ENCODE measurements at regions not wholly inside any gene's neighbourhood (a gene's known extent, or its start where the extent isn't known, plus 50 kb on each side); places are given as distances from the start of the nearest gene placed in this dataset.

DNA sequence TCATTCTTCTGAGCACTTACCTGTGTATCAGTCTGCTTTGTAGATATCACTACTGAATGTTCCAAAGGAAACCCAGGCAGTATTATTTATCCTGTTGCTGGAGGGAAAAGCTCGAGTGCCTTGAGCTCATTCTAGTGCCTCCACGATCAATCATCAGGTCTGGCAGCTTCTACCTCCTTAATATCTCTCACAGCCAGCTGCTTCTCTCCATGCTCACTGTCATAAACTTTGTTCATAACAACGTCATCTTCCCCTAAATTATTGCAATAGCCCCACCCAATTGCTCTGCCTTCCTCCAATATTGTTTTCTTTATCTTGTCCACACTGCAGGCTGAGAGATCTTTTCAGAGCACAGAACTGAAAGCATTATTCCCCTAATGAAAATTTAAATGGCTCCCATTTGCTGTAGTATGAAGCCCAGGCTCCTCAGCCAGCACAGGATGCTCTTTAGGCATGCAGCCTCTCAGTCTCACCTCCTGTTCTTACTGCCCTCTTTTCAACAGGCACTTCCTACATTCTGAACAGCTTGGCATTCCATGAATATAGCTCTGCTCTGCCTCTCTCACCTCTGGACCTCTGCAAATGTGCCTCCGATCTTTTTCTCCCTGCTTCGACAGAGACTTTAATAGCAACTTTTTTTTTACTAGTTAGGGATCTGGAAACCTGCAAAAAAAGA, 504.2 kb upstream of the IGFBP7 start:
- no peak for DNase-seq (ENCODE audit: low read depth, low spot score)

DNA sequence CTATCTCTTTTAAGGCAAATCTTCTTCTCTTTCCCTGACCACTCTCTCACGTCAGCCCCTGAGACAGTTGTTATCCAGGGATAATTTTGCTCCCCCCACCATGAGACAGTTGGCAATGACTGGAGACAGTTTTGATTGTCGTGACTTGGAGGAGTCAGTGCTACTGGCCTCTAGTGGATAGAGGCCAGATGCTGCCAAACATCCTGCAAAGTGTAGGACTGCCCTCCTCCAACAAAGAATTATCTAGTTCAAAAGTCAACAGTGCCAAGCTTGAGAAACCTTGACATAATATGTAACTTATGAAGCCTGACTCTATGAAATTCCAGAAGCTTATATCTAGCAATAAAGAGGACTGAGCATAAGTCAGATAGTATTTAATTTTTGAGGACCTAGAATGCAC, 502.1 kb upstream of the IGFBP7 start:
- DNase-seq (ENCODE audit: low read depth, low spot score) = no peak

GRCh38 chr4:57607566-57608180, 497.5 kb upstream of the IGFBP7 start:
- no peak for DNase-seq (ENCODE audit: low read depth, low spot score)

GRCh38 chr4:57605376-57605775, 495.2 kb upstream of the IGFBP7 start:
- DNase-seq (ENCODE audit: low read depth, low spot score) = no peak

DNA sequence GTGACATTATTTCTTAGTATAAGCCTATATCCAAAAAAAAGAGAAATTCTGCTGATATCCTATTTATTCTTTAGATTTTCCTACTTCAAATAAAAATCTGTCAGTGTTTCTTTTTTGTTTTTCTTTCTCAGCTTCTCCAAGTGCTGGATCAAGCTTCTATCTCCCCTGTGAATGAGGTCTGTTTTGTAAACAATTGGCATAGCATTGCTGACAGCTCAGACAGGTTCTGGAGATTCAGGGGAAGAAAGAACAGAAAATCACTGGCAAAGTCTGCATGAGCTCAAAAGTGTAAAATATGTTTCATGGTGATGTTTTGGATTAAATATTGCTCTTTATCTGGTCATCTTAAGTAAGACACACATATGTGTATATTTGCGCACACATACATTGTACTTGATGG, 492.0 kb upstream of the IGFBP7 start:
- DNase-seq (ENCODE audit: low read depth, low spot score) = no peak

DNA sequence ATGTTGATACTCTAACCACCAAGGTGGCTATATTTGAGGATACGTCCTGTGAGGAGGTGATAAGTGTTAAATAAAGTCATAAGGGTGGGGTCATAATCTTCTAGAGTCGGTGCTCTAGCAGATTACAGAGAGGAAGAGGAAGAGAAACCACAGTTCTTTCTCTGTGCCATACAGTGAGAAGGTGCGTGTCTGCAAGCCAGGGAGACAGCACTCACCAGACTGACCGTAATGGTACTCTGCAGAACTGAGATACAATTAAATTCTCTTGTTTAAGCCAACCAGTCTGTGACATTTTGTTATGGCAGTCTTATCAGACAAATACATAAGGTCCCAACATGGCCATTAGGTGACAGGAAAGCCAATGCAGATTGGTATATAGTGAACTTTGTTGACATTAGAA, 480.9 kb upstream of the IGFBP7 start:
- DNase-seq (ENCODE audit: low read depth, low spot score) = no peak

- DNase-seq (ENCODE audit: low read depth, low spot score) = no peak
These were observed 478.4 kb upstream of the IGFBP7 start for GRCh38 chr4:57588557-57588956.

GRCh38 chr4:57580710-57581599, 470.8 kb upstream of the IGFBP7 start:
- DNase-seq (ENCODE audit: low read depth, low spot score) = no peak

DNA sequence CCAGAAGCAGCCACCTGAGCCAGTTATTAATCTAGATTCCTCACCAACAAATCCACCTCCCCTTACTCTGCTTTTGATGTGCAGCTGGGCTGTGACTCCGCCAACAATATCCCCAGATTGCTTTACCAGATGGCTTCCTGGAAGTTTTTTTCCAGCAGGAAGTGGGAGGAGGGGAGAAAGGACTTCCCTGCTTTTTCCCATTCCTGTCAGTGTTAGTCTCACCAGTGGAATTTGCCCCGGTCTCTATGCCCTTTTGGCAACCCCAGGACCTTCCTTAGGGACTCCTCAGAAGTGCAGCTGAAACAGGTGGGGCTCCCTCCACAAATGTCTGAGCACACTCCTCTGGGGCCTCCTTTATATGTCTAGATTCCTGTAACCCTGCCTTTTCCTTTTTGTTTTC, 465.2 kb upstream of the IGFBP7 start:
- DNase-seq (ENCODE audit: low read depth, low spot score) = no peak

DNA sequence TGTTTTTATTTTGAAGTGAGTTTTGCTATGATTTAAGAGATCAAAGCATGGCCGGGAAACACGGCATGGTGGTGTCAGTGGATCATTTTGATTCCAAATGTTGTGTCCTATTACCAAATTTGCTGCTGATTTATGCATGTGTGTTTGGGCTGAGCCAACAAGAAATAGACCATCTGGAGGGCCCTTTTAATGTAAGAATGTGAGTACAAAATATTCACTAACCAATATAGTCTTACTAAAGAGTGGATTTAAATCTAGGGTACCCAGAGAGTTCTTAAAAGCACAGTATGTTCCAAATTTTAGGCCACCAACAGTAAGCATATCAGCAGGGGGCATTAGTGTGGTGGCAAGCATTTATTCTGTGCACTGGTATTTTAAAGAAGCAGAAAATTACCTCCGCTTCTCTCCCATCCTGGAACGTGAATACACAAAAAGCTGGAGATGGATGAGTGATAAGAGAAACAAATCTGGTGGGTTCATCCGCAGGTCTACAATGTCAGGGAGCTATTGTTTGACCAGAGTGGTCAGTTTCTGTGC, 444.4 kb upstream of the IGFBP7 start:
- no peak for DNase-seq (ENCODE audit: low read depth, low spot score)

- no peak for DNase-seq (ENCODE audit: low read depth, low spot score)
These were observed 443.5 kb upstream of the IGFBP7 start for GRCh38 chr4:57553728-57554127.

- DNase-seq (ENCODE audit: low read depth, low spot score) = no peak
These were observed 440.0 kb upstream of the IGFBP7 start for GRCh38 chr4:57550198-57550597.

DNA sequence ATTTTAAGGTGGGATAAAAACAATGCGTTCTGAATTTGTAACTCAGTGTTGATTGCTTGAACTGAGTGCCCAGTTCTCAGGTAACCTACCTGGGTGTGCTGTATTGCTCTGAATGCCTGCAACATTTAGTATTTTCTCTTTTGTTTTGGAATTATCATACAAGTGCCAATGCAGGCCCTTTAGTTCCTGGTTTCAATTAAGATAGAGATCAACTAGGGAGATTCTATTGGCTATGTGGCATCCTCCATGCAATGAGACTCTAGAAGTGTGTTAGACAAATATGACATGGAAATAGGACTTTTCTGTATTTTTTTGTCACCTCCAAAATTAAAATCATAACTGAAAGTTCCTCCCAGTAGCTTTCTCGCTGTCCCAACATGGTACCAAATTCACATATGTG, 438.7 kb upstream of the IGFBP7 start:
- no peak for DNase-seq (ENCODE audit: low read depth, low spot score)

- no peak for DNase-seq (ENCODE audit: low read depth, low spot score)
These were observed 434.8 kb upstream of the IGFBP7 start for GRCh38 chr4:57544811-57545654.

DNA sequence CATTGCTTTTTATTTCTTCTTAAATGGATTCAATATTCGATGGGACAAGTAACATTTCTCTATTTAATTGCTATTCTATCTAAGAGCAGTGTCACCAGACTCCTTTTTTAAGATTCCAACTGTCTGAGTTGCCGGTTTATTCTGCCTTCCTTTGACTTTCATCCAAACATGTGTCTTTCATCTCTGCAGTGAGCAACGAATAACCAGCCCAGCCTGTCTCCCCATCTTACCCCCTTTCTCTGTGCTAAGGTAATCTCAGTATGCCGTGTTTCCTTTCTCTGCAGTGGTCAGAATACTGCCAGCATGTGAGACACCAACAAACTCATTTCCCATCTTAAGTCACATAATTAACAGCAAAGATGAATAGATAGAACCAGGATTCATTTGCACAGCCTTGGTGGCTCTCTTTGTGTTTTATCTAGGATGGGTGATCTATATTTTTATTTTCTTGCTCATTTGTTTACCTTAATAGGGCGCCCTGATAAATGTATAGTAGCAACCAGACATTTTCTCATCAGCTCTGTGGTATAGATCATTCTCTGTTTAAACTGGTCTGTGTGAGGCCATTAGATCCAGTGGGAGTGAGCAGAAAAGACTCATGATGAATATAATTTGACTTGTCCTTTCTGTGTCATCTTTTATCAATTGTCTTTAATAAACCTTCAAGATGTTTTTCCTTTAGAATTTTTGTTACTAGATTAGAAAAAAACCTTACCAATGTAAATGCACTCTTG, 394.8 kb upstream of the IGFBP7 start:
- DNase-seq (ENCODE audit: low read depth, low spot score) = no peak

- no peak for DNase-seq (ENCODE audit: low read depth, low spot score)
These were observed 394.0 kb upstream of the IGFBP7 start for GRCh38 chr4:57504139-57504538.

GRCh38 chr4:57501720-57502119, 391.5 kb upstream of the IGFBP7 start:
- DNase-seq (ENCODE audit: low read depth, low spot score) = no peak

DNA sequence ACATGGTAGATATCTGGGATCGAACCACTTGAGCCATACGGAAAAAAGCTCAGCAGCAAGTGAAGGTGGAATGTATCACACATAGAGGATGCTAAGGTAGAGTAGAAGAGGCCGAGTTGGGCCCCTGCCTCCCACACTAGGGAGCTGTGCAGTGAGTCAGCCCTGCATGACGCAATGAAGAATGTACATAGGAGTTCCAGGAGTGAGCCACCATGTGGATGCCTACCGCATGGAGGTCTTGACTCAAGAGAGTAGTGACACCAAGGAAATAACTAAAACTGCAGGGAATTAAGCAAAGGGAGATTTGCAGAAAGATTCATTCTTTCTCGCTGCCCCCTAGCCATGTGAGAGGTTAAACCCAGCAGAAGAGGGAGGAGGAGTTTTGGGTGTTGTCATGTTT, 389.6 kb upstream of the IGFBP7 start:
- no peak for DNase-seq (ENCODE audit: low read depth, low spot score)

DNA sequence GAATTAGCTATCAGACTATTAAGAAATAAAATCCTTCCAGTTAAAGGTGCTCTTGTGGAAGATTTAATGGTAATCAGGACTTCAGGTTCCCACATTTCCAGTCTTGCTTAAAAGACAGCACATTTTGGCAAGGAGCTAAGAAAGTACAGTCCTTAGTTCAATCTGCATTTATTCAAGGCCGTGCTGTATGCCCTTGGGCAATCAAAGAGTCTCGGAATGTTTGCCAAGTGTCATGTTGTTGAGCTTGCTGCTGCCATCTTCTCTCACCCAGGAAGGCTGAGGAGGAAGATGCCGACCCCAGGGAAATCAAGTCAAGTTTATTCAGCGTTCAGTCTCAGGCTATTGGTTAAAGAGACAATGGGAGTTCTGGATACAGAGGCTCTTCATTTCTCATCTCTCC, 388.1 kb upstream of the IGFBP7 start:
- DNase-seq (ENCODE audit: low read depth, low spot score) = no peak

DNA sequence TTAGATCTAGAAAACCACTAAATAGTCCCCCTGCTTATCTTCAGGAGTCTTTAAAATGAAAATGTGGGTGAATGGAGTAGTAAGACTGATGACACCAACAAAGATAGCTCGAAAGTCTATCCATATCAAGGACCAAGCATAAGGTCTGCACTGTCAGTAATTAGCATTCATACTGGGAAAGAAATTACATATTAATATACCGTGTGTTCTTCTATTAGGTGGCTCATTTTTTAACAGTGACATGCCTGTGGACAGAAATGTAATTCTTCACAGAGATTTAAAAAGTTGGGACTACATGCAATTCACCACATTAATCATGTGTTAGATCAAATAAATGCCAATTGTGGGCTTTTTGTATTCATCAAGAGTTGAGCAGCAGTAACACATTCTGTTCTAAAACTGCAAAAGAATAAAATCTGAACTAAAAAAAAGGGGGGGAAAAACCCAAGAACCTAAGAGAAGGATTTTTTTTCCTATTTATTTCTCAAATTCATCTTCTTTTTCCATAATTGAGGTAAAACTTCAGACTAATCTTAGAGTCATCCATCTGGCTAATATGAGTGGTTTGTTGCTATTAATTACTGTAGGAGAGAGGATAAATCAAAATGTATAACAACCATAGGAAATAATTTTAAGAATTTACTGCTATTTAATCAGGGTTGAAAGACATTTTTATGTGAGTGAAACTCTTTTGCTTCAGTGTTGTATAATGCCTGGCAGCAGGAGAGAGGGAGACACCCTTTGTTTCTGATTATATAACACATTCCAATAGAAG, 386.7 kb upstream of the IGFBP7 start:
- DNase-seq (ENCODE audit: low read depth, low spot score) = no peak
